WTC11 (cell line): ENCODE measurements at regions not wholly inside any gene's neighbourhood (a gene's known extent, or its start where the extent isn't known, plus 50 kb on each side); places are given as distances from the start of the nearest gene placed in this dataset.

Experiments
- ATAC-seq: fragments of 200-7000 bp; cut with Tn5 transposase; 2 replicates; pipeline ENCODE4 v1.10.0; 2021; ENCODE audit warnings: mild to moderate bottlenecking, moderate library complexity
- CTCF ChIA-PET: fragments of 300-600 bp; sonication (Branson Sonifier 250); formaldehyde crosslinking; loops from one replicate; lab custom pipeline; 2021; ENCODE audit warnings: antibody characterized with exemption; lab: Charles Lee
- POLR2A ChIA-PET: fragments of 350-600 bp; sonication (Branson Sonifier 250); formaldehyde crosslinking; loops from one replicate; lab custom pipeline; 2021; ENCODE audit warnings: antibody characterized with exemption; lab: Charles Lee
- DNase-seq: peaks from one replicate; pipeline ENCODE4 v3.0.0; 2021; ENCODE audit warnings: low spot score
- H3K27ac Mint-ChIP-seq: 2 replicates; pipeline ENCODE4 v1.8.0; 2021; ENCODE audit warnings: mixed read lengths
- H3K27me3 Mint-ChIP-seq: 2 replicates; pipeline ENCODE4 v1.8.0; 2021; ENCODE audit warnings: low read depth, mild to moderate bottlenecking, moderate library complexity, mixed read lengths
- H3K36me3 Mint-ChIP-seq: 2 replicates; pipeline ENCODE4 v1.8.0; 2021; ENCODE audit warnings: mixed read lengths
- H3K4me1 Mint-ChIP-seq: 2 replicates; pipeline ENCODE4 v1.8.0; 2022; ENCODE audit warnings: mixed read lengths
- H3K4me3 Mint-ChIP-seq: 2 replicates; pipeline ENCODE4 v1.8.0; 2021; ENCODE audit warnings: mild to moderate bottlenecking, moderate library complexity, mixed read lengths
- H3K9me3 Mint-ChIP-seq: 2 replicates; pipeline ENCODE4 v1.8.0; 2021; ENCODE audit warnings: mixed read lengths
- CBFB ChIP-seq: sonication (generic); formaldehyde crosslinking; IDR thresholded peaks from 2 replicates; pipeline ENCODE4 v1.8.1; 2022; ENCODE audit warnings: mild to moderate bottlenecking, low read depth, missing genetic modification reagents
- ETV6 ChIP-seq: sonication (generic); formaldehyde crosslinking; IDR thresholded peaks from 2 replicates; pipeline ENCODE4 v1.8.1; 2022; ENCODE audit warnings: mild to moderate bottlenecking, missing genetic modification reagents
- GABPB1 ChIP-seq: sonication (generic); formaldehyde crosslinking; IDR thresholded peaks from 2 replicates; pipeline ENCODE4 v1.8.1; 2023; ENCODE audit warnings: mild to moderate bottlenecking, missing genetic modification reagents
- GTF2I ChIP-seq: fragments of 250-450 bp; sonication (Bioruptor Pico); conservative IDR thresholded peaks from 2 replicates; pipeline ENCODE4 v1.4.0; 2021; ENCODE audit warnings: mild to moderate bottlenecking
- MXD4 ChIP-seq: fragments of 250-450 bp; sonication (Bioruptor Pico); IDR thresholded peaks from 2 replicates; pipeline ENCODE4 v1.8.0; 2021; ENCODE audit warnings: mild to moderate bottlenecking, moderate library complexity, borderline replicate concordance
- NR1H2 ChIP-seq: sonication (generic); formaldehyde crosslinking; IDR thresholded peaks from 2 replicates; pipeline ENCODE4 v1.9.0; 2021; ENCODE audit warnings: mild to moderate bottlenecking, moderate library complexity, missing genetic modification reagents
- PRRX2 ChIP-seq: fragments of 250-450 bp; sonication (Bioruptor Pico); IDR thresholded peaks from 2 replicates; pipeline ENCODE4 v1.8.0; 2021; ENCODE audit warnings: mild to moderate bottlenecking
- RORB ChIP-seq: fragments of 250-450 bp; sonication (Bioruptor Pico); IDR thresholded peaks from 2 replicates; pipeline ENCODE4 v1.9.0; 2021; ENCODE audit warnings: mild to moderate bottlenecking
- SOX15 ChIP-seq: fragments of 250-450 bp; sonication (Bioruptor Pico); IDR thresholded peaks from 2 replicates; pipeline ENCODE4 v1.9.0; 2021; ENCODE audit warnings: mild to moderate bottlenecking
- SP1 ChIP-seq: sonication (generic); formaldehyde crosslinking; conservative IDR thresholded peaks from 2 replicates; pipeline ENCODE4 v1.8.1; 2022; ENCODE audit warnings: missing genetic modification reagents
- ZBTB21 ChIP-seq: sonication (generic); formaldehyde crosslinking; IDR thresholded peaks from 2 replicates; pipeline ENCODE4 v1.8.1; 2023; ENCODE audit warnings: mild to moderate bottlenecking, missing genetic modification reagents, borderline replicate concordance
- ZNF232 ChIP-seq: sonication (generic); formaldehyde crosslinking; IDR thresholded peaks from 2 replicates; pipeline ENCODE4 v1.8.0; 2022; ENCODE audit warnings: mild to moderate bottlenecking, missing genetic modification reagents
- ZNF416 ChIP-seq: fragments of 250-450 bp; sonication (Bioruptor Pico); IDR thresholded peaks from 2 replicates; pipeline ENCODE4 v1.9.0; 2021; ENCODE audit warnings: mild to moderate bottlenecking, inconsistent platforms
- TF ChIP-seq, protein P1 (sequence below): fragments of 250-450 bp; sonication (Bioruptor Pico); IDR thresholded peaks from 2 replicates; pipeline ENCODE4 v2.1.2; 2022; ENCODE audit warnings: mild to moderate bottlenecking, moderate library complexity
- TF ChIP-seq, protein P2 (sequence below): sonication (generic); formaldehyde crosslinking; IDR thresholded peaks from 2 replicates; pipeline ENCODE4 v1.8.1; 2023; ENCODE audit warnings: mild to moderate bottlenecking, missing genetic modification reagents, moderate library complexity
- TF ChIP-seq, protein P3 (sequence below): sonication (generic); formaldehyde crosslinking; IDR thresholded peaks from 2 replicates; pipeline ENCODE4 v1.8.0; 2022; ENCODE audit warnings: mild to moderate bottlenecking, missing genetic modification reagents
- TF ChIP-seq, protein P4 (sequence below): sonication (generic); formaldehyde crosslinking; IDR thresholded peaks from 2 replicates; pipeline ENCODE4 v1.8.1; 2022; ENCODE audit warnings: low read depth, mild to moderate bottlenecking, moderate library complexity, missing genetic modification reagents, borderline replicate concordance
- TF ChIP-seq, protein P5 (sequence below): sonication (generic); formaldehyde crosslinking; IDR thresholded peaks from 2 replicates; pipeline ENCODE4 v1.8.0; 2022; ENCODE audit warnings: mild to moderate bottlenecking, missing genetic modification reagents
- TF ChIP-seq, protein P6 (sequence below): sonication (generic); formaldehyde crosslinking; IDR thresholded peaks from 2 replicates; pipeline ENCODE4 v1.8.1; 2022; ENCODE audit warnings: missing genetic modification reagents, borderline replicate concordance

DNA sequence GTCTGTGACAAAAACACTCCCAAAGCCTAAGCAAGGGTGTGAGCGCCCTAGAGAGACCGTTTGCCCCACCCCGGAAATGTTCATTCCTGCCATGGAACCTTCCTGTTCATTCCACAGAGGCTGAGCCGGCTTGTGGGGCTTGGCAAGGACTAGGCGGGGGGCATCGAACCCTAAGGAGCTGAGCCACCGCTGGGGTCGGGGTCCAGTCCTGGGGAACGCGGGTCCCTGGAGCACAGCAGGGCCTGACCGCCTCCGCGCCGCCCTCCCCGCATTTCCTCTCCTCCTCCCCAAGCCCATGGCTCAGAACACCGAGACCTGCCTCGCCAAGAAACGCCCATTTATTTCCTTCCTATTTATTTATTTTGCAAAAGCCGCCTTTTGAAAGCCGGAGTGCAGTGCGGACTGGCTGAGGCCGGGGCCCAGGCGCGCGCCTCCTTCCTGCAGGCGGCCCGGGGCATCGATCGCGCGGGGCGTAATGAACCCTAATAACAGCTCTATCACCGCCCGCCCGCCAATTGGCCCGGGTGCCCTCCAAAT lies 228.9 kb upstream of the IRX4 start (continued):
- TF ChIP-seq SP1 (CRISPR knock-in tag) (no peak), PRRX2 (CRISPR knock-in tag) (no peak)
- TF ChIP-seq, protein P1, sequence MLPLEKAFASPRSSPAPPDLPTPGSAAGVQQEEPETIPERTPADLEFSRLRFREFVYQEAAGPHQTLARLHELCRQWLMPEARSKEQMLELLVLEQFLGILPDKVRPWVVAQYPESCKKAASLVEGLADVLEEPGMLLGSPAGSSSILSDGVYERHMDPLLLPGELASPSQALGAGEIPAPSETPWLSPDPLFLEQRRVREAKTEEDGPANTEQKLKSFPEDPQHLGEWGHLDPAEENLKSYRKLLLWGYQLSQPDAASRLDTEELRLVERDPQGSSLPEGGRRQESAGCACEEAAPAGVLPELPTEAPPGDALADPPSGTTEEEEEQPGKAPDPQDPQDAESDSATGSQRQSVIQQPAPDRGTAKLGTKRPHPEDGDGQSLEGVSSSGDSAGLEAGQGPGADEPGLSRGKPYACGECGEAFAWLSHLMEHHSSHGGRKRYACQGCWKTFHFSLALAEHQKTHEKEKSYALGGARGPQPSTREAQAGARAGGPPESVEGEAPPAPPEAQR (CRISPR knock-in tag) = no peak
- TF ChIP-seq, protein P2, sequence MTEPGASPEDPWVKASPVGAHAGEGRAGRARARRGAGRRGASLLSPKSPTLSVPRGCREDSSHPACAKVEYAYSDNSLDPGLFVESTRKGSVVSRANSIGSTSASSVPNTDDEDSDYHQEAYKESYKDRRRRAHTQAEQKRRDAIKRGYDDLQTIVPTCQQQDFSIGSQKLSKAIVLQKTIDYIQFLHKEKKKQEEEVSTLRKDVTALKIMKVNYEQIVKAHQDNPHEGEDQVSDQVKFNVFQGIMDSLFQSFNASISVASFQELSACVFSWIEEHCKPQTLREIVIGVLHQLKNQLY (CRISPR knock-in tag) = no peak
- TF ChIP-seq, protein P3, sequence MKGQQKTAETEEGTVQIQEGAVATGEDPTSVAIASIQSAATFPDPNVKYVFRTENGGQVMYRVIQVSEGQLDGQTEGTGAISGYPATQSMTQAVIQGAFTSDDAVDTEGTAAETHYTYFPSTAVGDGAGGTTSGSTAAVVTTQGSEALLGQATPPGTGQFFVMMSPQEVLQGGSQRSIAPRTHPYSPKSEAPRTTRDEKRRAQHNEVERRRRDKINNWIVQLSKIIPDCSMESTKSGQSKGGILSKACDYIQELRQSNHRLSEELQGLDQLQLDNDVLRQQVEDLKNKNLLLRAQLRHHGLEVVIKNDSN = no peak

DNA sequence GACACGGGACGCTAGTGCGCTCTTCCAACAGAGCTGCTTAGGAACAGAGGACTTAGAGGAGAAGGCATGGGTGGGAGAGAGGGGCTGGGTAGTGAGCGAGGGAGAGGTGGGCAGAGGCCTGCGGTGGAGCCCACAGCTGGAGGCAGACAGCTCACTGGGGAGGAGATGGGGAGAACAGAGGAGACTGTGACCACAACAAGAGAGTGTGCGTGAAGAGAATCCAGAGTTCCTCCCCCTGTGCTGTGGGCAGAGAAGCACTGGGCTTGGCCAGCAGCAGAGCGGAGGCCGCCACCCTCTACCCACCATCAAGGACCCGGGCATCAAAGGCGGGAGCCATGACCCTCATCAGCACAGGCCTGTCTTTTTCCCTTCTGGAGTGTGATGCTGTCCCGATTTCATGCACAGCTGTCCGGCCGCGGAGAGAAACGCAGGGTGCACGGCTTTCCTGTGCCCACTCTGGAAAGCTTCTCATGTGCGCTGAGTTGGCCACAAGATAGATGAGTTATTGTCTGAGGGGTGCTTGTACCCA lies 228.3 kb upstream of the IRX4 start:
- Mint-ChIP-seq H3K4me3 (no peak overlapping the region), H3K9me3 (peaks cover 15% of the 10 kb centered on the region), H3K27ac (no peak overlapping the region), H3K36me3 (no peaks in the 10 kb centered on the region; the same call in 1 of the 2 replicates), H3K4me1 (no peaks in the 10 kb centered on the region), H3K27me3 (no peaks in the 10 kb centered on the region)
- DNase-seq (no peak), ATAC-seq (no peak)
- CTCF ChIA-PET = no interaction called here
- POLR2A ChIA-PET = no interaction called here
- TF ChIP-seq MXD4 (CRISPR knock-in tag) (no peak), ZBTB21 (no peak), CBFB (CRISPR knock-in tag) (no peak), GABPB1 (CRISPR knock-in tag) (no peak), RORB (CRISPR knock-in tag) (no peak), ETV6 (CRISPR knock-in tag) (no peak), SOX15 (no peak), NR1H2 (CRISPR knock-in tag) (no peak), GTF2I (no peak), ZNF416 (no peak), ZNF232 (no peak)
- TF ChIP-seq, protein P4, sequence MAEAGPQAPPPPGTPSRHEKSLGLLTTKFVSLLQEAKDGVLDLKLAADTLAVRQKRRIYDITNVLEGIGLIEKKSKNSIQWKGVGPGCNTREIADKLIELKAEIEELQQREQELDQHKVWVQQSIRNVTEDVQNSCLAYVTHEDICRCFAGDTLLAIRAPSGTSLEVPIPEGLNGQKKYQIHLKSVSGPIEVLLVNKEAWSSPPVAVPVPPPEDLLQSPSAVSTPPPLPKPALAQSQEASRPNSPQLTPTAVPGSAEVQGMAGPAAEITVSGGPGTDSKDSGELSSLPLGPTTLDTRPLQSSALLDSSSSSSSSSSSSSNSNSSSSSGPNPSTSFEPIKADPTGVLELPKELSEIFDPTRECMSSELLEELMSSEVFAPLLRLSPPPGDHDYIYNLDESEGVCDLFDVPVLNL (CRISPR knock-in tag) = no peak
- TF ChIP-seq, protein P3 = no peak
- TF ChIP-seq, protein P5, sequence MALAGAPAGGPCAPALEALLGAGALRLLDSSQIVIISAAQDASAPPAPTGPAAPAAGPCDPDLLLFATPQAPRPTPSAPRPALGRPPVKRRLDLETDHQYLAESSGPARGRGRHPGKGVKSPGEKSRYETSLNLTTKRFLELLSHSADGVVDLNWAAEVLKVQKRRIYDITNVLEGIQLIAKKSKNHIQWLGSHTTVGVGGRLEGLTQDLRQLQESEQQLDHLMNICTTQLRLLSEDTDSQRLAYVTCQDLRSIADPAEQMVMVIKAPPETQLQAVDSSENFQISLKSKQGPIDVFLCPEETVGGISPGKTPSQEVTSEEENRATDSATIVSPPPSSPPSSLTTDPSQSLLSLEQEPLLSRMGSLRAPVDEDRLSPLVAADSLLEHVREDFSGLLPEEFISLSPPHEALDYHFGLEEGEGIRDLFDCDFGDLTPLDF (CRISPR knock-in tag) = no peak
- TF ChIP-seq, protein P6, sequence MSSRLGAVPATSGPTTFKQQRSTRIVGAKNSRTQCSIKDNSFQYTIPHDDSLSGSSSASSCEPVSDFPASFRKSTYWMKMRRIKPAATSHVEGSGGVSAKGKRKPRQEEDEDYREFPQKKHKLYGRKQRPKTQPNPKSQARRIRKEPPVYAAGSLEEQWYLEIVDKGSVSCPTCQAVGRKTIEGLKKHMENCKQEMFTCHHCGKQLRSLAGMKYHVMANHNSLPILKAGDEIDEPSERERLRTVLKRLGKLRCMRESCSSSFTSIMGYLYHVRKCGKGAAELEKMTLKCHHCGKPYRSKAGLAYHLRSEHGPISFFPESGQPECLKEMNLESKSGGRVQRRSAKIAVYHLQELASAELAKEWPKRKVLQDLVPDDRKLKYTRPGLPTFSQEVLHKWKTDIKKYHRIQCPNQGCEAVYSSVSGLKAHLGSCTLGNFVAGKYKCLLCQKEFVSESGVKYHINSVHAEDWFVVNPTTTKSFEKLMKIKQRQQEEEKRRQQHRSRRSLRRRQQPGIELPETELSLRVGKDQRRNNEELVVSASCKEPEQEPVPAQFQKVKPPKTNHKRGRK (CRISPR knock-in tag) = no peak
